A549 (cell line): ENCODE measurements at regions not wholly inside any gene's neighbourhood (a gene's known extent, or its start where the extent isn't known, plus 50 kb on each side); places are given as distances from the start of the nearest gene placed in this dataset.

Experiments
- ATAC-seq, 2 experiments: fragments of 200-7000 bp in 1 of 2; fragments of >200 bp in 1 of 2; cut with Nextera tagmentation in 1 of 2; cut with Tn5 transposase in 1 of 2; 3 replicates each; pipeline versions ENCODE4 v1.8.0 to v1.9.1; 2018 to 2020; ENCODE audit warnings: mild to moderate bottlenecking in 1 of 2, moderate library complexity in 1 of 2
- CTCF ChIA-PET: fragments of 300-600 bp; sonication (Branson Sonifier 250); formaldehyde crosslinking; extraction: SDS; loops from one replicate; lab custom pipeline; 2021; ENCODE audit warnings: antibody characterized with exemption, inconsistent platforms; lab: Yijun Ruan, JAX
- POLR2A ChIA-PET: fragments of 350-600 bp; formaldehyde crosslinking; extraction: SDS; loops from one replicate; lab custom pipeline; 2021; ENCODE audit warnings: antibody characterized with exemption, inconsistent platforms; lab: Yijun Ruan, JAX
- DNase-seq, 2 experiments: peaks; one replicate each; pipeline versions ENCODE4 v3.0.0 to v3.0.0-alpha.2; 2011 to 2016; ENCODE audit warnings: low read depth in 1 of 2, low spot score in 1 of 2
- FAIRE-seq: peaks from 2 replicates; lab custom pipeline; 2011; peaks lifted over from hg19 to GRCh38; lab: Jason Lieb, UNC
- H3K27ac ChIP-seq, 2 experiments: fragments of >200 bp; sonication (Bioruptor Twin); formaldehyde crosslinking; 3 replicates each; pipeline ENCODE4 v1.5.1; 2016 to 2017
- H3K4me1 ChIP-seq: fragments of >200 bp; sonication (Bioruptor Twin); formaldehyde crosslinking; 3 replicates; pipeline ENCODE4 v1.6.1; 2016
- H3K4me2 ChIP-seq: fragments of >200 bp; sonication (Bioruptor Twin); formaldehyde crosslinking; 3 replicates; pipeline ENCODE4 v1.6.1; 2016
- H3K4me3 ChIP-seq: fragments of >200 bp; sonication (Bioruptor Twin); formaldehyde crosslinking; 3 replicates; pipeline ENCODE4 v1.5.1; 2016
- H3K9me3 ChIP-seq: fragments of >200 bp; sonication (Bioruptor Twin); formaldehyde crosslinking; 3 replicates; pipeline ENCODE4 v1.6.1; 2016
- BHLHE40 ChIP-seq: IDR thresholded peaks from 2 replicates; pipeline ENCODE4 v1.6.1; 2012; ENCODE audit warnings: low read depth, low read length, inconsistent platforms
- CHD2 ChIP-seq: fragments of 150-350 bp; IDR thresholded peaks from 2 replicates; pipeline ENCODE4 v1.6.1; 2014; ENCODE audit warnings: low read length; ENCODE audit not compliant: partially characterized antibody
- EHMT2 ChIP-seq: fragments of 200-600 bp; sonication (generic); IDR thresholded peaks from 2 replicates; pipeline ENCODE4 v1.6.1; 2016; ENCODE audit warnings: antibody characterized with exemption, low read depth, mild to moderate bottlenecking, moderate library complexity
- EP300 ChIP-seq, 2 experiments: fragments of >200 bp; sonication (Bioruptor Twin); formaldehyde crosslinking; IDR thresholded peaks; 2 replicates in 1 of 2; 3 replicates in 1 of 2; pipeline ENCODE4 v1.6.1; 2016 to 2017
- FOSL2 ChIP-seq, 2 experiments: fragments of 450-650 bp in 1 of 2; fragments of >200 bp in 1 of 2; sonication (Bioruptor Twin) in 1 of 2; formaldehyde crosslinking; IDR thresholded peaks; 2 replicates each; pipeline versions ENCODE4 v1.5.0 to v1.6.1; 2016 to 2020; ENCODE audit warnings: mild to moderate bottlenecking in 1 of 2, moderate library complexity in 1 of 2
- HDAC2 ChIP-seq: fragments of 200-600 bp; sonication (generic); IDR thresholded peaks from 2 replicates; pipeline ENCODE4 v1.6.1; 2016
- HMGXB4 ChIP-seq: fragments of 250-450 bp; sonication (Bioruptor Pico); IDR thresholded peaks from 2 replicates; pipeline ENCODE4 v1.5.0; 2021; ENCODE audit warnings: mild to moderate bottlenecking, moderate library complexity, borderline replicate concordance
- HOXA7 ChIP-seq: fragments of 250-450 bp; sonication (Bioruptor Pico); IDR thresholded peaks from 2 replicates; pipeline ENCODE4 v1.5.0; 2020; ENCODE audit warnings: mild to moderate bottlenecking, moderate library complexity
- HOXB13 ChIP-seq: fragments of 250-450 bp; sonication (Bioruptor Pico); IDR thresholded peaks from 2 replicates; pipeline ENCODE4 v1.5.0; 2020; ENCODE audit warnings: low read depth, mild to moderate bottlenecking, moderate library complexity
- HOXB5 ChIP-seq: fragments of 250-450 bp; sonication (Bioruptor Pico); IDR thresholded peaks from 2 replicates; pipeline ENCODE4 v1.5.0; 2020; ENCODE audit warnings: mild to moderate bottlenecking, moderate library complexity
- JUNB ChIP-seq: fragments of >200 bp; sonication (Bioruptor Twin); formaldehyde crosslinking; IDR thresholded peaks from 2 replicates; pipeline ENCODE4 v1.6.1; 2016
- KDM1A ChIP-seq: fragments of 200-600 bp; sonication (generic); IDR thresholded peaks from 2 replicates; pipeline ENCODE4 v1.6.1; 2016; ENCODE audit warnings: low read depth, mild to moderate bottlenecking
- KDM5A ChIP-seq: fragments of 200-600 bp; sonication (generic); IDR thresholded peaks from 2 replicates; pipeline ENCODE4 v1.6.1; 2016; ENCODE audit warnings: antibody characterized with exemption, mild to moderate bottlenecking
- MAZ ChIP-seq: fragments of 150-350 bp; IDR thresholded peaks from 2 replicates; pipeline ENCODE4 v1.6.1; 2014; ENCODE audit warnings: antibody characterized with exemption, low read depth, low read length, borderline replicate concordance
- NFE2L2 ChIP-seq: fragments of 150-350 bp; conservative IDR thresholded peaks from 2 replicates; pipeline ENCODE4 v1.6.1; 2014; ENCODE audit warnings: low read length
- NR3C1 ChIP-seq: fragments of >200 bp; sonication (Bioruptor Twin); formaldehyde crosslinking; IDR thresholded peaks from 3 replicates; pipeline ENCODE4 v1.6.1; 2017
- POLR2AphosphoS2 ChIP-seq: conservative IDR thresholded peaks from 2 replicates; pipeline ENCODE4 v1.6.1; 2012; ENCODE audit warnings: low read length, improper control_type of control experiment, inconsistent platforms
- RARB ChIP-seq: fragments of 250-450 bp; sonication (Bioruptor Pico); IDR thresholded peaks from 2 replicates; pipeline ENCODE4 v1.8.0; 2021; ENCODE audit warnings: mild to moderate bottlenecking, moderate library complexity
- RCOR1 ChIP-seq: fragments of 150-350 bp; IDR thresholded peaks from 2 replicates; pipeline ENCODE4 v1.6.1; 2014; ENCODE audit warnings: antibody characterized with exemption, low read length, low read depth
- RFX5 ChIP-seq: fragments of 450-650 bp; IDR thresholded peaks from 2 replicates; pipeline ENCODE4 v1.7.1; 2014; ENCODE audit warnings: antibody characterized with exemption, mild to moderate bottlenecking, moderate library complexity
- SMC3 ChIP-seq: fragments of >200 bp; sonication (Bioruptor Twin); formaldehyde crosslinking; IDR thresholded peaks from 3 replicates; pipeline ENCODE4 v1.6.1; 2018; ENCODE audit warnings: inconsistent platforms
- TP53 ChIP-seq: fragments of 250-450 bp; sonication (Bioruptor Pico); IDR thresholded peaks from 2 replicates; pipeline ENCODE4 v1.5.0; 2021; ENCODE audit warnings: mild to moderate bottlenecking, moderate library complexity
- ZC3H11A ChIP-seq: fragments of 450-650 bp; IDR thresholded peaks from 2 replicates; pipeline ENCODE4 v1.6.1; 2014; ENCODE audit warnings: antibody characterized with exemption, mild to moderate bottlenecking
- ZFP36 ChIP-seq: fragments of 450-650 bp; IDR thresholded peaks from 2 replicates; pipeline ENCODE4 v1.6.1; 2014; ENCODE audit warnings: borderline replicate concordance; ENCODE audit not compliant: partially characterized antibody
- ZNF302 ChIP-seq: fragments of 250-450 bp; sonication (Bioruptor Pico); IDR thresholded peaks from 2 replicates; pipeline ENCODE4 v1.9.0; 2021; ENCODE audit warnings: inconsistent platforms, mild to moderate bottlenecking, moderate library complexity
- ZSCAN20 ChIP-seq: fragments of 250-450 bp; sonication (Bioruptor Pico); IDR thresholded peaks from 2 replicates; pipeline ENCODE4 v1.8.0; 2022; ENCODE audit warnings: mild to moderate bottlenecking, moderate library complexity
- WGBS: methylation state at CpG from one replicate; pipeline ENCODE4 v1.1.6; 2017; ENCODE audit errors: missing lambda C conversion rate; 5-methylcytosine and 5-hydroxymethylcytosine counted together

- CTCF ChIA-PET = interaction anchor here (1.1 kb wide), 1 partner anchor 12 kb away, joined by 3 read pairs; no protein-coding TSS in a partner anchor
- Histone ChIP-seq H3K9me3 (no peaks in the 10 kb centered on the region), H3K4me2 (no peak overlapping the region), H3K4me1 (no peaks in the 10 kb centered on the region), H3K4me3 (no peak overlapping the region), H3K27ac (no peak overlapping the region)
- FAIRE-seq (no peak), ATAC-seq (no peak), DNase-seq (no peak)
- TF ChIP-seq ZFP36 (no peak), HOXB13 (CRISPR knock-in tag) (no peak), ZC3H11A (no peak), ZSCAN20 (CRISPR knock-in tag) (no peak), KDM1A (no peak), NR3C1 (no peak), CHD2 (no peak), FOSL2 (IDR thresholded peaks at IDR 0.05) (no peak), FOSL2 (CRISPR knock-in tag; IDR thresholded peaks at IDR 0.05) (no peak), EHMT2 (no peak), JUNB (no peak)
- POLR2A ChIA-PET = no interaction called here
- WGBS = 15% methylated on average over 4 of the region's 4 CpGs
Observed at GRCh38 chr3:135392151-135392550, 573.4 kb upstream of the PPP2R3A start.

GRCh38 chr3:135393159-135393558, 572.4 kb upstream of the PPP2R3A start:
- ATAC-seq = no peak
- no peak overlapping the region for H3K4me2 ChIP-seq
- no peak overlapping the region for H3K4me3 ChIP-seq
- CTCF ChIA-PET = interaction anchor here (0.6 to 1.1 kb wide), 2 partner anchors 11 to 282 kb away, joined by 3 read pairs; no protein-coding TSS in a partner anchor
- no peaks in the 10 kb centered on the region for H3K4me1 ChIP-seq
- no peak for DNase-seq
- H3K27ac ChIP-seq = no peak overlapping the region
- WGBS = 2% methylated on average over 3 of the region's 3 CpGs
- POLR2A ChIA-PET = no interaction called here
- no peaks in the 10 kb centered on the region for H3K9me3 ChIP-seq
- TF ChIP-seq RARB (CRISPR knock-in tag) (no peak), NFE2L2 (no peak), HDAC2 (no peak), HMGXB4 (no peak), EP300 (IDR thresholded peaks at IDR 0.05) (no peak), POLR2AphosphoS2 (no peak), TP53 (CRISPR knock-in tag) (no peak), SMC3 (no peak), MAZ (no peak), RCOR1 (no peak), ZFP36 (no peak), KDM5A (no peak), KDM1A (no peak), EHMT2 (no peak), RFX5 (no peak), ZNF302 (CRISPR knock-in tag) (no peak), BHLHE40 (no peak), HOXB5 (no peak), ZC3H11A (no peak), HOXA7 (CRISPR knock-in tag) (no peak)
- FAIRE-seq = no peak
